SU-DHL-6 (cell line): ENCODE measurements at regions not wholly inside any gene's neighbourhood (a gene's known extent, or its start where the extent isn't known, plus 50 kb on each side); places are given as distances from the start of the nearest gene placed in this dataset.
A peak's percentile ranks its signal among the peaks of the same experiment; 100 is the strongest.

Experiments
- H2AFZ ChIP-seq: fragments of 200-600 bp; sonication (generic); 2 replicates; pipeline ENCODE4 v1.6.1; 2014; ENCODE audit warnings: low read depth, mild to moderate bottlenecking, moderate library complexity, mixed read lengths, antibody characterized with exemption, low read length; ENCODE audit not compliant: severe bottlenecking
- H3F3A ChIP-seq: fragments of 200-600 bp; shearing (Covaris generic); 2 replicates; pipeline ENCODE4 v1.6.0; 2016; ENCODE audit warnings: antibody characterized with exemption, mild to moderate bottlenecking; ENCODE audit not compliant: insufficient read depth
- H3K27ac ChIP-seq: fragments of 200-600 bp; sonication (generic); 2 replicates; pipeline ENCODE4 v1.5.1; 2016; ENCODE audit warnings: low read depth, mild to moderate bottlenecking, low read length, moderate library complexity, mixed read lengths
- H3K27me3 ChIP-seq: fragments of 200-600 bp; sonication (generic), shearing (Covaris generic); 2 replicates; pipeline ENCODE4 v1.6.0; 2014; ENCODE audit warnings: mild to moderate bottlenecking, low read length
- H3K36me3 ChIP-seq: fragments of 200-600 bp; sonication (generic); 2 replicates; pipeline ENCODE4 v1.6.1; 2014; ENCODE audit warnings: mild to moderate bottlenecking, low read length, mixed read lengths
- H3K4me2 ChIP-seq: fragments of 300-600, 200-600 bp; shearing (Covaris generic), sonication (generic); 2 replicates; pipeline ENCODE4 v1.6.0; 2014; ENCODE audit warnings: low read length, low read depth, mild to moderate bottlenecking; ENCODE audit not compliant: poor library complexity, severe bottlenecking
- H3K4me3 ChIP-seq: fragments of 200-600 bp; sonication (generic); 2 replicates; pipeline ENCODE4 v1.5.1; 2014; ENCODE audit warnings: antibody characterized with exemption, low read length, mild to moderate bottlenecking, mixed read lengths; ENCODE audit not compliant: insufficient read depth, poor library complexity, severe bottlenecking
- H3K79me2 ChIP-seq: fragments of 200-600 bp; sonication (generic); 2 replicates; pipeline ENCODE4 v1.6.1; 2014; ENCODE audit warnings: mild to moderate bottlenecking, low read length, moderate library complexity; ENCODE audit not compliant: insufficient read depth
- H3K9ac ChIP-seq: fragments of 200-600 bp; sonication (generic); 2 replicates; pipeline ENCODE4 v1.7.0; 2014; ENCODE audit warnings: mild to moderate bottlenecking, low read length
- H3K9me2 ChIP-seq: fragments of 200-600 bp; sonication (generic); replicated peaks from 2 replicates; pipeline ENCODE4 v1.6.1; 2014; ENCODE audit warnings: low read length; ENCODE audit not compliant: insufficient read depth
- H3K9me3 ChIP-seq: fragments of 200-600 bp; sonication (generic); 2 replicates; pipeline ENCODE4 v1.6.1; 2014; ENCODE audit warnings: low read length, mixed read lengths; ENCODE audit not compliant: insufficient read depth
- H4K20me1 ChIP-seq: fragments of 200-600 bp; sonication (generic); 2 replicates; pipeline ENCODE4 v1.6.1; 2014; ENCODE audit warnings: low read depth, mild to moderate bottlenecking, antibody characterized with exemption, low read length, moderate library complexity, mixed read lengths
- CTCF ChIP-seq: fragments of 200-600 bp; sonication (generic); IDR thresholded peaks from one replicate; pipeline ENCODE4 v1.5.1; 2017; ENCODE audit warnings: antibody characterized with exemption, mild to moderate bottlenecking, low read length, moderate library complexity; ENCODE audit not compliant: insufficient read depth, poor library complexity, severe bottlenecking
- EZH2phosphoT487 ChIP-seq: fragments of 200-600 bp; sonication (generic), shearing (Covaris generic); conservative IDR thresholded peaks from 2 replicates; pipeline ENCODE4 v1.6.1; 2018; ENCODE audit warnings: mild to moderate bottlenecking, antibody characterized with exemption, low read length, moderate library complexity, mixed read lengths

- H3K36me3 ChIP-seq, result no peaks in the 10 kb centered on the region
- no peaks in the 10 kb centered on the region for H3K9me2 ChIP-seq
- H3K27ac ChIP-seq, result peak overlapping the region; percentile 84
- H3K27me3 ChIP-seq, result no peaks in the 10 kb centered on the region
- TF ChIP-seq EZH2phosphoT487 (no peak), CTCF (no peak)
- peak overlapping the region; percentile 54 for H3K4me2 ChIP-seq
- H2AFZ ChIP-seq, result no peak overlapping the region
- H3K9ac ChIP-seq, result peak overlapping the region; percentile 23; the same call in 1 of the 2 replicates
- H3K9me3 ChIP-seq, result no peaks in the 10 kb centered on the region
- H3K4me3 ChIP-seq, result no peak overlapping the region
- H3F3A ChIP-seq, result peaks cover 28% of the 10 kb centered on the region
- no peaks in the 10 kb centered on the region for H4K20me1 ChIP-seq
- H3K79me2 ChIP-seq, result peaks cover 75% of the 10 kb centered on the region
Observed at GRCh38 chr22:22036588-22036987, 54.0 kb upstream of the TOP3B start.

- Histone ChIP-seq H3K27ac (peak overlapping the region; percentile 84), H3K9me2 (no peaks in the 10 kb centered on the region), H3K27me3 (no peaks in the 10 kb centered on the region), H4K20me1 (no peaks in the 10 kb centered on the region), H3K79me2 (peaks cover 67% of the 10 kb centered on the region), H3F3A (peaks cover 35% of the 10 kb centered on the region), H3K36me3 (no peaks in the 10 kb centered on the region), H3K4me2 (no peak overlapping the region), H3K4me3 (no peak overlapping the region), H3K9me3 (no peaks in the 10 kb centered on the region), H3K9ac (no peak overlapping the region), H2AFZ (no peak overlapping the region)
- no peak for TF ChIP-seq CTCF
Observed at GRCh38 chr22:22035771-22036314, 53.3 kb upstream of the TOP3B start.

GRCh38 chr22:22035203-22035602 lies 52.6 kb upstream of the TOP3B start:
- Histone ChIP-seq H3K4me3 (no peak overlapping the region), H3K9me2 (no peaks in the 10 kb centered on the region), H4K20me1 (no peaks in the 10 kb centered on the region), H3K9ac (no peak overlapping the region), H3K27ac (peak overlapping the region; percentile 84; the same call in 1 of the 2 replicates), H3K27me3 (no peaks in the 10 kb centered on the region), H3K9me3 (no peaks in the 10 kb centered on the region), H3K4me2 (no peak overlapping the region), H2AFZ (no peak overlapping the region), H3K36me3 (no peaks in the 10 kb centered on the region), H3F3A (peaks cover 38% of the 10 kb centered on the region), H3K79me2 (peaks cover 61% of the 10 kb centered on the region)
- TF ChIP-seq CTCF (no peak), EZH2phosphoT487 (no peak)
